Loucy (cell line): ENCODE measurements at regions not wholly inside any gene's neighbourhood (a gene's known extent, or its start where the extent isn't known, plus 50 kb on each side); places are given as distances from the start of the nearest gene placed in this dataset.

Source experiments
- CTCF ChIP-seq: fragments of 200-600 bp; sonication (generic); conservative IDR thresholded peaks from 2 replicates; pipeline ENCODE4 v1.5.1; 2014; ENCODE audit warnings: mild to moderate bottlenecking, antibody characterized with exemption, low read length
- EZH2phosphoT487 ChIP-seq: fragments of 200-600 bp; IDR thresholded peaks from 2 replicates; pipeline ENCODE4 v1.6.1; 2018; ENCODE audit warnings: antibody characterized with exemption, mild to moderate bottlenecking, moderate library complexity, borderline replicate concordance

DNA sequence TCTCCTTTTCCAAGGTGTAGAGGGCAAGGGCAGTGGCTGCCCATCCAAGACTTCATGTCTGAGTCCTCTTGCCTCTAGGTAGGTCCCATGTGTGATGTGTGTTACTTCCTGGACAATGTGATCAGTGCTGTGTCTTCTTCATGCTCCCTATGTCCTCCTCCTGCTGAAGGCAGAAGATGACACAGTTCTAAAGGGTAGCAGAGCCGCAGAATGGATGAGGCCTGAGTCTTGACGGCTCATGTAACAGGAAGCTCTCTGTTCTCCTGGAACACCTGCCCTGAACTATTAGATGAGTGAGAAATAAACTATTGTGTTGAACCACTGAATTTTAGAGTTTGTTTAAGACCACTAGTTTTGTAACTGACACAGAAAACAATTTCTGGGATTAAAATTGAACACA, 165.9 kb downstream of the NDFIP2 start:
- TF ChIP-seq CTCF (no peak), EZH2phosphoT487 (no peak)
